ENCODE measurements at regions not wholly inside any gene's neighbourhood (a gene's known extent, or its start where the extent isn't known, plus 50 kb on each side); places are given as distances from the start of the nearest gene placed in this dataset.
"Not testable (repeated sequence)": the region's sequence is repeated elsewhere in the genome, so short reads cannot be mapped to it uniquely, and the experiment has no call there.

GRCh38 chr15:84525491-84526344, 75.1 kb upstream of the ZSCAN2 start:
- TF ChIP-seq SUZ12 (IDR thresholded peaks at IDR 0.05); ARNT (IDR thresholded peaks at IDR 0.05); PKNOX1 (IDR thresholded peaks at IDR 0.05); HDGF (IDR thresholded peaks at IDR 0.05; ENCODE audit: borderline replicate concordance); NFRKB (IDR thresholded peaks at IDR 0.05); L3MBTL2 (conservative IDR thresholded peaks at IDR 0.05); FOXM1 (IDR thresholded peaks at IDR 0.05; ENCODE audit: borderline replicate concordance); FOXK2 (IDR thresholded peaks at IDR 0.05); ZNF384 (IDR thresholded peaks at IDR 0.05); SP1 (IDR thresholded peaks at IDR 0.05); BHLHE40 (IDR thresholded peaks at IDR 0.05; ENCODE audit: borderline replicate concordance); TARDBP (IDR thresholded peaks at IDR 0.05): not testable (repeated sequence)

Measured in HEK293T (cell line).